NCI-H345 treated with DMSO at 0.1 percent for 48 hours (cell line): ENCODE measurements at regions not wholly inside any gene's neighbourhood (a gene's known extent, or its start where the extent isn't known, plus 50 kb on each side); places are given as distances from the start of the nearest gene placed in this dataset.
A peak's percentile ranks its signal among the peaks of the same experiment; 100 is the strongest.

Source experiments
- DNase-seq: peaks from one replicate; lab custom pipeline; 2025; ENCODE audit not compliant: unreplicated experiment; lab: John Stamatoyannopoulos, UW

DNA sequence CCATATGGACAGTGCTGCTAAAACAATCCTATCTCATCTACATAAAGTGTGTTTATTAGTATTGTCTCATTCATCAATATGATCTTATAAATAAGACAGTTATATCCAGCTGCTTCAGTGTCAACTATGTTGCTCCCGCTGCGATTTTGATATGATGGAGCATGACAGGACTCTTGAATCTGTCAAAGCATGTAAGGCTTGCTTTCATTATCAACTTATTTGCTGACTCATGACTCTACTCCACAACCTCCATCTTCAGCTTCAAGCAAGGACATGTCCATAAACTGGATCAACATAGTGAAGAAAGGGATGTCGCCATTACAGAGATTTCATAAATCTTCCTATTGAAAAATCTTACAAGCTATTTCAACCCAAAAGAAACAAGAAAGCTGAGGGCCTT lies 2812.6 kb downstream of the PCDH9 start:
- DNase-seq = no peak

- DNase-seq = no peak
Observed at GRCh38 chr13:64414381-64414780, 2815.8 kb downstream of the PCDH9 start.

- no peak for DNase-seq
Observed at GRCh38 chr13:64413529-64413928, 2816.6 kb downstream of the PCDH9 start.

- DNase-seq = no peak
Observed at GRCh38 chr13:64410276-64411053, 2819.7 kb downstream of the PCDH9 start.

- DNase-seq = no peak
Observed at GRCh38 chr13:64397701-64398100, 2832.4 kb downstream of the PCDH9 start.

- no peak for DNase-seq
Observed at GRCh38 chr13:64377606-64378005, 2852.5 kb downstream of the PCDH9 start.

GRCh38 chr13:64371461-64371860 lies 2858.7 kb downstream of the PCDH9 start:
- DNase-seq = no peak

- no peak for DNase-seq
Observed at GRCh38 chr13:64371045-64371444, 2859.1 kb downstream of the PCDH9 start.

DNA sequence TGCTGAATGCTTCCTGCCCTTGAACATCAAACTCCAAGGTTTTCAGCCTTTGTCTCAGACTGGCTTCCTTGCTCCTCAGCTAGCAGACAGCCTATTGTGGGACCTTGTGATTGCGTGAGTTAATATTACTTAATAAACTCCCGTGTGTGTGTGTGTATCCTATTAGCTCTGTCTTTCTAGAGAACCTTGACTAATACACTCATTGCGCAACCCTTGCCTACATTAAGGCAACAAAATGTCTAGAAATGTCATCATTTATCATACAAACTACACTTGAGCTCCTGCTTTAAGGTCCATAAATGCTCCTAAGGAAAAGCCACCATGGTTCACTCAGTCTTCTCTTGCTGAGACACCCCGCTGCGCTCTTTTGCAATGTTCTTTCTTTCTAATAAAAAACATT lies 2861.0 kb downstream of the PCDH9 start:
- DNase-seq = no peak

- DNase-seq = no peak
Observed at GRCh38 chr13:64362564-64362963, 2867.6 kb downstream of the PCDH9 start.

DNA sequence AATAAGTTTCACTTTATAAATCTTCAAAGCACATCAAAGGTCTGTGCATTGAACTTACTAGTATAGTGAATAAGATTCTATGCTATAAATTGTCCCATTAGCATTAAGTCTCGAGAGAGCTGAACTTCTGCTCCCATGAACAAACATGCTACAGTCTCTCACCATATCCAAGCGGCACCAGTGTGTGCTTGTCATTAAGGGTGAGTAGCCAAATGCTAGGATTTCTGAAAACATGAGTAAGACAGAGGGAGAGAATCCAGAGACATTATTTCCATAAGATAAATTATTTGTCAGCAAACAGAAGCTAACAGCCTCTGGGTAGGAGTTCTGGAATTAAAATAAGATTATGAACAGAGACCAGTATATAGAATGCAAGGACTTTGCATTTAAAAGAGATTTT lies 2882.5 kb downstream of the PCDH9 start:
- no peak for DNase-seq

- DNase-seq = no peak
Observed at GRCh38 chr13:64339373-64340063, 2890.6 kb downstream of the PCDH9 start.

GRCh38 chr13:64338671-64339070 lies 2891.5 kb downstream of the PCDH9 start:
- no peak for DNase-seq

DNA sequence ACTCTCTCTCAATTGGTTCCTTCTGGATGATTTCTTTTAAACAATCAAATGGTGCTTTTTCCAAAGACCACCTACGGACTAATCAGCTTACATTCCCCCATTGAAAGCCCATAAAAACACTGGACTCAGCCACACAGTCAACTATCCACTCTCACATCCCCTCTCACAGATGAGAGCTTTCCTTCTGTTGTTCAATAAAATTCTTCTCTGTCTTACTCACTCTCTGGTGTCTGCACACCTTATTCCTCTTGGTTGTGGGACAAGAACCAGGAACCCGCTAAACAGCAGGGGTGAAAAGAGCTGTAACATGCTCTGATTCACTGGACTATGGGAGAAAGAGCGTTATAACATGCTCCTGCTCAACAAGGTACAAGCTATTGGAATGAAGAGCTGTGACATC lies 2896.2 kb downstream of the PCDH9 start:
- DNase-seq = no peak

DNA sequence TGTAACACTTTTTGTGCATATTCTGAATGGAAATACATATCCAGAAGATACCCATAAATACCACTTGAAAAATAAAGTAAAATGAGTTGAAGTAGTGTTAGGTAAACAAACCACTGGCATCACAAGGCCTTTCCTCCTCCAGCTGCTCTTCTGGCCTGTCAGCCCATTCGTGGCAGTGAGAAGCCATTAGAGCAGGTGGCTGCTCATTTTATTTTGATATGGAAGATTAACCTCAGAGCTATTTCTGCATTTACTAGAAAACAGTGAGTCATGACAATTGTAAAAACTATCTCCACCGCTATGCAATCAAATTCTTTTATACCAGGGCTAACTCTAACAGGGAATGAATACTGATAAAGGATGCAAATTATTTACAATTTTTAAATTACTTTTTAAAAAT lies 2898.1 kb downstream of the PCDH9 start:
- peak; percentile 40 for DNase-seq

DNA sequence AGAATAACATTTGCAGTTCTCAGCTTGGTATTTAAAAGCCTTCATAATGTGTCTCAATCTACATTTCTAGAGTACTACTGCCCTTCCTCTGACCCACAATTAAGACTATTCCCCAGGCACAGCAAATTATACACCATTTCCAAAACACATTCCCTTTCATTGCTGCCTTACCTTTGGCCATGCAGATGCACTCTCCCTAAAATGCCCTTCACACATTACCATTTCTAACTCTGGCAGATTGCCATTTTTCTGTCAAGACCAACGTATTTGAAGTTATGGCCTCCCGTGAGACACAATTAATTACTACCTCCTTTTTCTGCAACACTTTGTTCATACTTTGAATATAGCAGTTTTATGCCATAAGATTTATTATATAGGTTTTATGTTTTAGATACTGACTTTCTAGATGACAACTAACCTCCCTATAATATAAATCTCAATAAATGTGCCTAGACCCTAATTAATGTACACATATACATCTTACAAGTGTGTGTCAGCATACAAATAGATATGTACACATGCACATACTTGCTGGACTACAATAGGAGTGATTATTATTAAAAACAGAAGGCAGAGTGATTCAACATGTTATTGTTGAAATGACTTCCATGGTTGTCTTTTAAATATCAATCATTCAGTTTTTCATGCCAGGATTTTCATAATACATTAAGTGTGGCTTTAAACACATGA lies 2902.5 kb downstream of the PCDH9 start:
- DNase-seq = no peak

DNA sequence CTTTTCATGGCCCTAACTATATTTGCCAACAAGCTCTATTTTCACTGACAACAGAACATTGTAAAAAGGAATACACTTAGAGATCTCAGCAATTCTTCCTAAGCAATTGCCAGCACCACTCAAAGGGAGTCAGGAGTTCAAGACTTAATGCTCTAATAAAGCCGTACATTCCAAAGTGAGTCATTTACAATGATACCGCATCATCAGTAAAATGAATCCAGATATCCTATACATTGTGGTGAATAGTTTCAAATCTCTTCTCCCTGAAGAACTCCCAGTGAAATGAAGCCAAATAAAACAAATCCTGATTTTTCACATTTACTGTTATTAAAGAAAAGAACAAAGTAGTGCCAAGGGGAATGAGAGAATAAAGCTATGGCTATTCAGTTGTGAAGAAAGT lies 2898.7 kb upstream of the PCDH20 start:
- no peak for DNase-seq

DNA sequence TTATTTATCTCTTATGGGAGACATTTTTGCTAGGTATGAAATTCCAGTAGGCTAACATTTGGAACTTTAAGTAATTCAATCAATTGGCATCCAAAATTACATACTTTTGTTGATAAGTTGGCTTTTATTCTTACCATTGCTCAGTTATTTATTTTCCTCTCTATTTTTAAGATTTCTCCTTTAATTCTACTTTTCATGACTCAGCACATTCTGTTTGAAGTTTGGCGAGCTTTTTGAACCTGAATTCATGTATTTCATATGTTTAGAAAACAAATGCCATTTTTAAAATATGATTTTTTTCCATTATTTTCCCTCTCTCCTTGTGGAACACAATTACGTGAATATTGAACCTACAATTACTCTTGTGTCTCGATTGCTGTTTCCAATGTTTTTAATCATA lies 2896.3 kb upstream of the PCDH20 start:
- DNase-seq = no peak

DNA sequence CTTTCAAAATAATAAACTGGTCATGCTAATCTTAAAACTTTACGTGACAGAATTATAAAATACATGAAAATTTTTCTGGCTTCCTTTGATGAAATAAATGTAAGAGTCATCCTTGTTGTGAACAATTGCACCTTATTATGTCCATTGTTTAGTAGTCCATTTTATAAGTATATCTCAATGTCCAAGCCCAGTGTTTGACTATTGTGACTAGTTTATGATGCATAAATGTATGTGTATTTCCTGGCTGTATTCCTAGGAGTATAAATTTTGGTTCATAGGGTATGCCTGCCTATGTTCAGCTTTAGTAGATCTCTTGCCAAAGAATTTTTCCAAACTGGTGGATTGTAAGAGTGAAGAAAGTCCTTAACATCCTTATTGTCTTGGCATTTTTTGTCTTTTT lies 2895.5 kb upstream of the PCDH20 start:
- DNase-seq = no peak

DNA sequence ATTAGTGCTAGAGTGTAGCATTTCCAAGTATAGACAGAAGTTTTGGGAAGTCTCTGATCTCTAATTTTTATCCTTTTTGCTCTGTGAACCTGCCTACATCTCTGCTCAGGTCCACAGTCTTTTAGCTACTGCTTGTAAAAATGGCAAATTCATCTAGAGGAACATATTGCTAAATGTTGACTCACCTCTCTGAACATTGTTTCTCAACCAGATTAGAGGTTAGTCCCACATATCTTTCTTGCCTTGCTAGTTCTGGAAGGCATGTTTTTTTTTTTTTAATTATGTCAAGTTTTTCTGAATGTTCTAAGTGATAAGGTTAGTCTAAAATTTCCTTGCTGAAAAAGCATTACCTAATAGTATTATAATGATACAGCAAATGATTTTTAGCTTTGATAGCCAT lies 2889.6 kb upstream of the PCDH20 start:
- DNase-seq = no peak

- DNase-seq = no peak
Observed at GRCh38 chr13:64300239-64300638, 2884.6 kb upstream of the PCDH20 start.

DNA sequence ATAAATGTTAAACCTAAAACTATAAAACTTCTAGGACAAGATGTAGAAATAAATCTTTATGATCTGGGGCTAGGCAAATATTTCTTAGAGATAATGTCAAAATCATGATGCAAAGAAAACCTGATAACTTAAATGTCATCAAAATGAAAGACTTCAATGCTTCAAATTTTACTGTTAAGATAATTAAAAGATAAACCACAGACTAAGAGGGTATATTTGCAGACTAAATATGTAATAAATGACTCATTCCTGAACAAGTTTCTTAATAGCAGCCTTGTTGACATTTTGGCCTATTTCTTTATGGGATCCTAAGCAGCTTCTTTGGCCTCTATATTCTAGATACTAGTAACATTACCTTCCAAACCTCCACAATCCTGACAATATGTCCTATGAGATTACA lies 2878.3 kb upstream of the PCDH20 start:
- DNase-seq = no peak
